DLD1 (cell line): ENCODE measurements at regions not wholly inside any gene's neighbourhood (a gene's known extent, or its start where the extent isn't known, plus 50 kb on each side); places are given as distances from the start of the nearest gene placed in this dataset.

Source experiments
- in situ Hi-C: cut with HindIII; loops from 2 replicates; pipeline ENCODE4 v1.10.0; 2017; ENCODE audit warnings: low sequenced_read_pairs

GRCh38 chr7:142608630-142609428 lies 140.4 kb upstream of the PRSS1 start:
- in situ Hi-C loops = no loop called here

GRCh38 chr7:142607351-142607750 lies 141.9 kb upstream of the PRSS1 start:
- in situ Hi-C loops = no loop called here

- in situ Hi-C loops = no loop called here
Observed at GRCh38 chr7:142606081-142606480, 143.2 kb upstream of the PRSS1 start.

- in situ Hi-C loops = no loop called here
Observed at GRCh38 chr7:142604671-142605070, 144.6 kb upstream of the PRSS1 start.

- in situ Hi-C loops = no loop called here
Observed at GRCh38 chr7:142603870-142604448, 145.3 kb upstream of the PRSS1 start.

- in situ Hi-C loops = no loop called here
Observed at GRCh38 chr7:142602756-142603155, 146.5 kb upstream of the PRSS1 start.

GRCh38 chr7:142602183-142602582 lies 147.1 kb upstream of the PRSS1 start:
- in situ Hi-C loops = no loop called here

- in situ Hi-C loops = no loop called here
Observed at GRCh38 chr7:142598297-142598696, 151.0 kb upstream of the PRSS1 start.

- in situ Hi-C loops = no loop called here
Observed at GRCh38 chr7:142597547-142597946, 151.7 kb upstream of the PRSS1 start.

- in situ Hi-C loops = no loop called here
Observed at GRCh38 chr7:142595816-142596516, 153.3 kb upstream of the PRSS1 start.

GRCh38 chr7:142594078-142594477 lies 155.2 kb upstream of the PRSS1 start:
- in situ Hi-C loops = no loop called here

GRCh38 chr7:142593106-142593505 lies 156.2 kb upstream of the PRSS1 start:
- in situ Hi-C loops = no loop called here

GRCh38 chr7:142592664-142593063 lies 156.6 kb upstream of the PRSS1 start:
- in situ Hi-C loops = no loop called here

GRCh38 chr7:142592231-142592630 lies 157.0 kb upstream of the PRSS1 start:
- in situ Hi-C loops = no loop called here

GRCh38 chr7:142590830-142591457 lies 158.3 kb upstream of the PRSS1 start:
- in situ Hi-C loops = no loop called here

GRCh38 chr7:142590077-142590476 lies 159.2 kb upstream of the PRSS1 start:
- in situ Hi-C loops = no loop called here

GRCh38 chr7:142587578-142588191 lies 161.6 kb upstream of the PRSS1 start:
- in situ Hi-C loops = no loop called here

- in situ Hi-C loops = no loop called here
Observed at GRCh38 chr7:142586611-142587010, 162.7 kb upstream of the PRSS1 start.

- in situ Hi-C loops = no loop called here
Observed at GRCh38 chr7:142585425-142585824, 163.8 kb upstream of the PRSS1 start.

GRCh38 chr7:142584765-142585164 lies 164.5 kb upstream of the PRSS1 start:
- in situ Hi-C loops = no loop called here

GRCh38 chr7:142583446-142583845 lies 165.8 kb upstream of the PRSS1 start:
- in situ Hi-C loops = no loop called here
